SK-N-SH treated with all-trans-retinoic acid at 6 μM for 48 hours (cell line): ENCODE measurements at regions not wholly inside any gene's neighbourhood (a gene's known extent, or its start where the extent isn't known, plus 50 kb on each side); places are given as distances from the start of the nearest gene placed in this dataset.

Source experiments
- ATAC-seq: fragments of 200-7000 bp; cut with Tn5 transposase; 3 replicates; pipeline ENCODE4 v1.9.1; 2020; ENCODE audit warnings: mild to moderate bottlenecking, moderate library complexity
- ARNTL ChIP-seq: fragments of 450-650 bp; formaldehyde crosslinking; IDR thresholded peaks from 2 replicates; pipeline ENCODE4 v1.5.0; 2020; ENCODE audit warnings: low read depth, mild to moderate bottlenecking, moderate library complexity, borderline replicate concordance
- BACH2 ChIP-seq: fragments of 250-450 bp; sonication (Bioruptor Pico); IDR thresholded peaks from 2 replicates; pipeline ENCODE4 v1.9.0; 2021; ENCODE audit warnings: mild to moderate bottlenecking, borderline replicate concordance
- CSDC2 ChIP-seq: fragments of 250-450 bp; sonication (Bioruptor Pico); IDR thresholded peaks from 2 replicates; pipeline ENCODE4 v1.5.0; 2020; ENCODE audit warnings: mild to moderate bottlenecking, moderate library complexity
- GLIS3 ChIP-seq: fragments of 250-450 bp; sonication (Bioruptor Pico); IDR thresholded peaks from 2 replicates; pipeline ENCODE4 v1.5.0; 2020; ENCODE audit warnings: mild to moderate bottlenecking, moderate library complexity
- ISL1 ChIP-seq: fragments of 250-450 bp; sonication (Bioruptor Pico); IDR thresholded peaks from 2 replicates; pipeline ENCODE4 v2.1.2; 2022; ENCODE audit warnings: mild to moderate bottlenecking, moderate library complexity
- PPARA ChIP-seq: fragments of 250-450 bp; sonication (Bioruptor Pico); IDR thresholded peaks from 2 replicates; pipeline ENCODE4 v1.5.0; 2020; ENCODE audit warnings: mild to moderate bottlenecking, borderline replicate concordance
- RARB ChIP-seq: fragments of 250-450 bp; sonication (Bioruptor Pico); IDR thresholded peaks from 2 replicates; pipeline ENCODE4 v1.8.0; 2021; ENCODE audit warnings: mild to moderate bottlenecking, moderate library complexity
- SNAI2 ChIP-seq: fragments of 250-450 bp; sonication (Bioruptor Pico); IDR thresholded peaks from 2 replicates; pipeline ENCODE4 v1.5.0; 2020; ENCODE audit warnings: mild to moderate bottlenecking, moderate library complexity
- TOX ChIP-seq: fragments of 250-450 bp; sonication (Bioruptor Pico); IDR thresholded peaks from 2 replicates; pipeline ENCODE4 v1.8.0; 2021; ENCODE audit warnings: mild to moderate bottlenecking, moderate library complexity, borderline replicate concordance
- ZC3H10 ChIP-seq: fragments of 250-450 bp; sonication (Bioruptor Pico); IDR thresholded peaks from 2 replicates; pipeline ENCODE4 v1.5.1; 2021; ENCODE audit warnings: mild to moderate bottlenecking, moderate library complexity
- ZFP3 ChIP-seq: fragments of 250-450 bp; sonication (Bioruptor Pico); IDR thresholded peaks from 2 replicates; pipeline ENCODE4 v1.5.0; 2020; ENCODE audit warnings: mild to moderate bottlenecking, moderate library complexity
- ZFP30 ChIP-seq: fragments of 450-650 bp; formaldehyde crosslinking; IDR thresholded peaks from 2 replicates; pipeline ENCODE4 v1.5.0; 2022; ENCODE audit warnings: mild to moderate bottlenecking, moderate library complexity
- ZNF70 ChIP-seq: fragments of 450-650 bp; formaldehyde crosslinking; IDR thresholded peaks from 2 replicates; pipeline ENCODE4 v1.5.0; 2020; ENCODE audit warnings: mild to moderate bottlenecking, moderate library complexity
- TF ChIP-seq, protein P1 (sequence below): fragments of 250-450 bp; sonication (Bioruptor Pico); IDR thresholded peaks from 2 replicates; pipeline ENCODE4 v1.8.0; 2021; ENCODE audit warnings: low read depth, mild to moderate bottlenecking, moderate library complexity, borderline replicate concordance
- TF ChIP-seq, protein P2 (sequence below): fragments of 250-450 bp; sonication (Bioruptor Pico); IDR thresholded peaks from 2 replicates; pipeline ENCODE4 v1.5.0; 2020; ENCODE audit warnings: mild to moderate bottlenecking, moderate library complexity
- TF ChIP-seq, protein P3 (sequence below): fragments of 250-450 bp; sonication (Bioruptor Pico); IDR thresholded peaks from 2 replicates; pipeline ENCODE4 v1.8.0; 2020; ENCODE audit warnings: mild to moderate bottlenecking, moderate library complexity, borderline replicate concordance
- TF ChIP-seq, protein P4 (sequence below): fragments of 250-450 bp; sonication (Bioruptor Pico); IDR thresholded peaks from 2 replicates; pipeline ENCODE4 v1.5.1; 2021; ENCODE audit warnings: mild to moderate bottlenecking, moderate library complexity
- TF ChIP-seq, protein P5 (sequence below): fragments of 250-450 bp; sonication (Bioruptor Pico); IDR thresholded peaks from 2 replicates; pipeline ENCODE4 v1.5.1; 2020; ENCODE audit warnings: low read depth, mild to moderate bottlenecking, moderate library complexity

DNA sequence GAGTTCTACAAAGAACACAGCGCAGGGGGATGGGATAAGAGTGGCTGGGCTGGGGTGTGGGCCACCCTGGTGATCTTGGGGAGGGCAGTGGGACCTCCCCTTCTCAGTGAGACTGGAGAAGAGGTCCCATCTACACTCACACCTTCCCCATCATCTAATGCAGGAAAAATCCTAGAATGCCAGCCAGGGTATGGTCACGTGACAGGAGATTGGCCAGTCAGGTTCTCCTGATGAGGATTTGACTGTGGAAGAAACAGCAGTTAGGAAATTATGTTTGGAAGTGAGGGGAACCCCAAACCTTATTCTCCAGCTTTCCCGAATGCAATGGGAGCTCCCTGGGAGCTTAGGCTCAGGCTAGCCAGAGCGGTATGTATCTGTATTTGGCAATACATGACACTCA, 158.8 kb upstream of the GRB10 start:
- TF ChIP-seq, protein P1, sequence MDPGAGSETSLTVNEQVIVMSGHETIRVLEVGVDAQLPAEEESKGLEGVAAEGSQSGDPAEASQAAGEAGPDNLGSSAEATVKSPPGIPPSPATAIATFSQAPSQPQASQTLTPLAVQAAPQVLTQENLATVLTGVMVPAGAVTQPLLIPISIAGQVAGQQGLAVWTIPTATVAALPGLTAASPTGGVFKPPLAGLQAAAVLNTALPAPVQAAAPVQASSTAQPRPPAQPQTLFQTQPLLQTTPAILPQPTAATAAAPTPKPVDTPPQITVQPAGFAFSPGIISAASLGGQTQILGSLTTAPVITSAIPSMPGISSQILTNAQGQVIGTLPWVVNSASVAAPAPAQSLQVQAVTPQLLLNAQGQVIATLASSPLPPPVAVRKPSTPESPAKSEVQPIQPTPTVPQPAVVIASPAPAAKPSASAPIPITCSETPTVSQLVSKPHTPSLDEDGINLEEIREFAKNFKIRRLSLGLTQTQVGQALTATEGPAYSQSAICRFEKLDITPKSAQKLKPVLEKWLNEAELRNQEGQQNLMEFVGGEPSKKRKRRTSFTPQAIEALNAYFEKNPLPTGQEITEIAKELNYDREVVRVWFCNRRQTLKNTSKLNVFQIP (CRISPR knock-in tag), result no peak
- no peak for TF ChIP-seq TOX (CRISPR knock-in tag)
- no peak for TF ChIP-seq BACH2 (CRISPR knock-in tag)
- TF ChIP-seq, protein P2, sequence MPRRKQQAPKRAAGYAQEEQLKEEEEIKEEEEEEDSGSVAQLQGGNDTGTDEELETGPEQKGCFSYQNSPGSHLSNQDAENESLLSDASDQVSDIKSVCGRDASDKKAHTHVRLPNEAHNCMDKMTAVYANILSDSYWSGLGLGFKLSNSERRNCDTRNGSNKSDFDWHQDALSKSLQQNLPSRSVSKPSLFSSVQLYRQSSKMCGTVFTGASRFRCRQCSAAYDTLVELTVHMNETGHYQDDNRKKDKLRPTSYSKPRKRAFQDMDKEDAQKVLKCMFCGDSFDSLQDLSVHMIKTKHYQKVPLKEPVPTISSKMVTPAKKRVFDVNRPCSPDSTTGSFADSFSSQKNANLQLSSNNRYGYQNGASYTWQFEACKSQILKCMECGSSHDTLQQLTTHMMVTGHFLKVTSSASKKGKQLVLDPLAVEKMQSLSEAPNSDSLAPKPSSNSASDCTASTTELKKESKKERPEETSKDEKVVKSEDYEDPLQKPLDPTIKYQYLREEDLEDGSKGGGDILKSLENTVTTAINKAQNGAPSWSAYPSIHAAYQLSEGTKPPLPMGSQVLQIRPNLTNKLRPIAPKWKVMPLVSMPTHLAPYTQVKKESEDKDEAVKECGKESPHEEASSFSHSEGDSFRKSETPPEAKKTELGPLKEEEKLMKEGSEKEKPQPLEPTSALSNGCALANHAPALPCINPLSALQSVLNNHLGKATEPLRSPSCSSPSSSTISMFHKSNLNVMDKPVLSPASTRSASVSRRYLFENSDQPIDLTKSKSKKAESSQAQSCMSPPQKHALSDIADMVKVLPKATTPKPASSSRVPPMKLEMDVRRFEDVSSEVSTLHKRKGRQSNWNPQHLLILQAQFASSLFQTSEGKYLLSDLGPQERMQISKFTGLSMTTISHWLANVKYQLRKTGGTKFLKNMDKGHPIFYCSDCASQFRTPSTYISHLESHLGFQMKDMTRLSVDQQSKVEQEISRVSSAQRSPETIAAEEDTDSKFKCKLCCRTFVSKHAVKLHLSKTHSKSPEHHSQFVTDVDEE, result no peak
- TF ChIP-seq, protein P3, sequence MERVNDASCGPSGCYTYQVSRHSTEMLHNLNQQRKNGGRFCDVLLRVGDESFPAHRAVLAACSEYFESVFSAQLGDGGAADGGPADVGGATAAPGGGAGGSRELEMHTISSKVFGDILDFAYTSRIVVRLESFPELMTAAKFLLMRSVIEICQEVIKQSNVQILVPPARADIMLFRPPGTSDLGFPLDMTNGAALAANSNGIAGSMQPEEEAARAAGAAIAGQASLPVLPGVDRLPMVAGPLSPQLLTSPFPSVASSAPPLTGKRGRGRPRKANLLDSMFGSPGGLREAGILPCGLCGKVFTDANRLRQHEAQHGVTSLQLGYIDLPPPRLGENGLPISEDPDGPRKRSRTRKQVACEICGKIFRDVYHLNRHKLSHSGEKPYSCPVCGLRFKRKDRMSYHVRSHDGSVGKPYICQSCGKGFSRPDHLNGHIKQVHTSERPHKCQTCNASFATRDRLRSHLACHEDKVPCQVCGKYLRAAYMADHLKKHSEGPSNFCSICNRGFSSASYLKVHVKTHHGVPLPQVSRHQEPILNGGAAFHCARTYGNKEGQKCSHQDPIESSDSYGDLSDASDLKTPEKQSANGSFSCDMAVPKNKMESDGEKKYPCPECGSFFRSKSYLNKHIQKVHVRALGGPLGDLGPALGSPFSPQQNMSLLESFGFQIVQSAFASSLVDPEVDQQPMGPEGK (CRISPR knock-in tag), result no peak
- TF ChIP-seq, protein P4, sequence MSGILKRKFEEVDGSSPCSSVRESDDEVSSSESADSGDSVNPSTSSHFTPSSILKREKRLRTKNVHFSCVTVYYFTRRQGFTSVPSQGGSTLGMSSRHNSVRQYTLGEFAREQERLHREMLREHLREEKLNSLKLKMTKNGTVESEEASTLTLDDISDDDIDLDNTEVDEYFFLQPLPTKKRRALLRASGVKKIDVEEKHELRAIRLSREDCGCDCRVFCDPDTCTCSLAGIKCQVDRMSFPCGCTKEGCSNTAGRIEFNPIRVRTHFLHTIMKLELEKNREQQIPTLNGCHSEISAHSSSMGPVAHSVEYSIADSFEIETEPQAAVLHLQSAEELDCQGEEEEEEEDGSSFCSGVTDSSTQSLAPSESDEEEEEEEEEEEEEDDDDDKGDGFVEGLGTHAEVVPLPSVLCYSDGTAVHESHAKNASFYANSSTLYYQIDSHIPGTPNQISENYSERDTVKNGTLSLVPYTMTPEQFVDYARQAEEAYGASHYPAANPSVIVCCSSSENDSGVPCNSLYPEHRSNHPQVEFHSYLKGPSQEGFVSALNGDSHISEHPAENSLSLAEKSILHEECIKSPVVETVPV (CRISPR knock-in tag), result no peak
- no peak for ATAC-seq

DNA sequence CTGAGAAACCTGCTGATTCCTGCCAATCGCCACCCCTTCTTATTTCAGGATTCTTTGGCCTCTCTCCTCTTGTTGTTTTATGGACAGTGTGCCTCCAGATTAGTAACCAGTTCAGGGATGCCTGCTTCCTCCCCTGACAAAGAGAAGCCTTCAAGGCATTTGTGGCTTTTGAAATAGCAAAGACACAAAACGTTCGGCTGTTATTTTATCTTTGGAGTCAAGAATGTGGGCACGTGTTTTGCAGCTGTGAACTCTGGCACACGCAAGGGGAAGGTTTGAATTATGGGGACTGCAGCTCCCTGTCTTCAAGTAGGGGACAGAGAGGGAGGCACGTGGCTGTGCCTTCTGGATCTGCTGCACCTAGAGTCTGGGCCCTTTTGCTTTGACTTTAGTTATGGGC, 157.9 kb upstream of the GRB10 start:
- no peak for ATAC-seq
- no peak for TF ChIP-seq CSDC2 (CRISPR knock-in tag)
- no peak for TF ChIP-seq PPARA (CRISPR knock-in tag)
- TF ChIP-seq, protein P1 (CRISPR knock-in tag), result no peak
- TF ChIP-seq BACH2 (CRISPR knock-in tag), result no peak
- TF ChIP-seq, protein P3 (CRISPR knock-in tag), result no peak
- TF ChIP-seq GLIS3, result no peak
- TF ChIP-seq RARB, result no peak
- no peak for TF ChIP-seq ZC3H10 (CRISPR knock-in tag)
- no peak for TF ChIP-seq TOX (CRISPR knock-in tag)
- no peak for TF ChIP-seq ARNTL (CRISPR knock-in tag)
- no peak for TF ChIP-seq ISL1 (CRISPR knock-in tag)
- TF ChIP-seq ZNF70 (CRISPR knock-in tag), result no peak

DNA sequence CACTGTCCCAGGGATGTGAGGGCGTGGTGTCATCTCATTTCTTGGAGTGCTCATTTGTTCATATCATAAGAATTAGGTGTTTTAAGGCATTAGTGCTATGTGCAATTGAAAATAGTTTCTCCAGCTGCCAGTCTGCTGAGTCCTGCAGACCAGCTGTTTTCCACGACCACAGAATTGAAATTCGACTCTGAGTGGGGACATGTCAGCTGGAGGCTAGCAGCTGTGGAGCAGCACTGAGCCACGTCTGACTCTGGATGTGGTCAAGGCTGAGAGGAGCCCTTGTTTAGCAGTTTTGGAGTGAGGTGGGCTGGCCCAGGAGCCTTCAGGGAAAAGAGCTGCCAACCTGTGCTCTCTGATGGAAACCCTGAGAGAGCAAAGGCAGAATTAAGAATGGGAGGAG, 156.3 kb upstream of the GRB10 start:
- no peak for ATAC-seq
- TF ChIP-seq ZFP3 (CRISPR knock-in tag) (no peak), BACH2 (CRISPR knock-in tag) (no peak), RARB (no peak), ZFP30 (CRISPR knock-in tag) (no peak), ISL1 (CRISPR knock-in tag) (no peak), GLIS3 (no peak), SNAI2 (no peak)
- TF ChIP-seq, protein P2, result no peak
- TF ChIP-seq, protein P5, sequence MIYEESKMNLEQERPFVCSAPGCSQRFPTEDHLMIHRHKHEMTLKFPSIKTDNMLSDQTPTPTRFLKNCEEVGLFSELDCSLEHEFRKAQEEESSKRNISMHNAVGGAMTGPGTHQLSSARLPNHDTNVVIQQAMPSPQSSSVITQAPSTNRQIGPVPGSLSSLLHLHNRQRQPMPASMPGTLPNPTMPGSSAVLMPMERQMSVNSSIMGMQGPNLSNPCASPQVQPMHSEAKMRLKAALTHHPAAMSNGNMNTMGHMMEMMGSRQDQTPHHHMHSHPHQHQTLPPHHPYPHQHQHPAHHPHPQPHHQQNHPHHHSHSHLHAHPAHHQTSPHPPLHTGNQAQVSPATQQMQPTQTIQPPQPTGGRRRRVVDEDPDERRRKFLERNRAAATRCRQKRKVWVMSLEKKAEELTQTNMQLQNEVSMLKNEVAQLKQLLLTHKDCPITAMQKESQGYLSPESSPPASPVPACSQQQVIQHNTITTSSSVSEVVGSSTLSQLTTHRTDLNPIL, result no peak
- TF ChIP-seq, all 23 proteins: peak for 0
